ENCODE measurements at regions not wholly inside any gene's neighbourhood (a gene's known extent, or its start where the extent isn't known, plus 50 kb on each side); places are given as distances from the start of the nearest gene placed in this dataset.

- H3K4ac ChIP-seq (replicated peaks; ENCODE audit: insufficient read length, low read depth, low read length) = no peak overlapping the region
- no peaks in the 10 kb centered on the region for H3K4me1 ChIP-seq (replicated peaks in 1 of 4; ENCODE audit: control insufficient read depth in 3 of 4, insufficient read depth in 4 of 4, low read length in 3 of 4)
- H2BK12ac ChIP-seq (ENCODE audit: low read depth, low read length) = no peak overlapping the region
- H4K8ac ChIP-seq (ENCODE audit: extremely low read depth, insufficient read depth, low read length) = no peak overlapping the region
- DNase-seq (ENCODE audit: low read depth in 1 of 2, low spot score in 2 of 2) (no peak), FAIRE-seq (no peak)
- CTCF ChIA-PET (ENCODE audit: partially characterized antibody) = interaction anchor here (0.6 to 0.9 kb wide), 2 partner anchors 71 to 1081 kb away, joined by 3 to 4 read pairs; no protein-coding TSS in a partner anchor
- H3K79me1 ChIP-seq (ENCODE audit: low read depth, low read length) = no peaks in the 10 kb centered on the region
- no peak overlapping the region for H3K18ac ChIP-seq (ENCODE audit: extremely low read depth, low read length)
- H4K91ac ChIP-seq (replicated peaks; ENCODE audit: insufficient read length, low read length) = no peak overlapping the region
- no peaks in the 10 kb centered on the region for H4K20me1 ChIP-seq (replicated peaks in 1 of 2; ENCODE audit: control insufficient read depth in 1 of 2, insufficient read depth in 2 of 2, low read length in 2 of 2)
- H3K79me2 ChIP-seq (ENCODE audit: control insufficient read depth in 1 of 2, insufficient read depth in 2 of 2, low read length in 2 of 2) = no peaks in the 10 kb centered on the region
- H3K14ac ChIP-seq (ENCODE audit: insufficient read length) = no peak overlapping the region
- 90% methylated on average over 4 of the region's 4 CpGs; no CpG with 5 or more reads in 1 of the 2 experiments for WGBS, 2 experiments (ENCODE audit: extremely low coverage in 1 of 2, insufficient coverage in 1 of 2, insufficient read length in 1 of 2, insufficient replicate concordance in 2 of 2, low coverage in 1 of 2, low lambda C conversion rate in 2 of 2, missing lambda C conversion rate in 1 of 2)
- POLR2A ChIA-PET (ENCODE audit: partially characterized antibody) = no interaction called here
- H2BK20ac ChIP-seq (ENCODE audit: low read length) = no peak overlapping the region
- H2BK5ac ChIP-seq (ENCODE audit: low read depth, low read length) = no peak overlapping the region
- H3K27me3 ChIP-seq (replicated peaks in 1 of 4; ENCODE audit: control insufficient read depth in 3 of 4, extremely low read depth in 1 of 4, insufficient read depth in 3 of 4, low read length in 3 of 4) = no peaks in the 10 kb centered on the region
- no peak overlapping the region for H3K23ac ChIP-seq (ENCODE audit: insufficient read length)
- H2AK5ac ChIP-seq (ENCODE audit: low read depth, low read length) = no peak overlapping the region
- no peak overlapping the region for H3K27ac ChIP-seq (ENCODE audit: low read depth, low read length)
- no peak overlapping the region for H3K4me3 ChIP-seq (ENCODE audit: extremely low read depth in 1 of 4, insufficient read depth in 2 of 4, low read depth in 3 of 4, low read length in 4 of 4)
- no peak overlapping the region for H4K5ac ChIP-seq (ENCODE audit: insufficient read length, low read depth, low read length)
- H3K9ac ChIP-seq (replicated peaks in 1 of 4; ENCODE audit: extremely low read depth in 1 of 4, low read depth in 3 of 4, low read length in 3 of 4) = no peak overlapping the region
- no peak overlapping the region for H2AFZ ChIP-seq (ENCODE audit: low read length)
- no peak overlapping the region for H2BK15ac ChIP-seq (ENCODE audit: low read length)
- H3K23me2 ChIP-seq (ENCODE audit: low read depth, low read length) = no peaks in the 10 kb centered on the region
- no peak overlapping the region for H3K4me2 ChIP-seq (ENCODE audit: insufficient read depth in 1 of 2, low read depth in 2 of 2, low read length in 2 of 2)
- H2BK120ac ChIP-seq (replicated peaks; ENCODE audit: low read depth, low read length) = no peak overlapping the region
- no peak overlapping the region for H3K56ac ChIP-seq (replicated peaks; ENCODE audit: insufficient read length, low read depth, low read length)
- no peaks in the 10 kb centered on the region for H3K9me3 ChIP-seq (ENCODE audit: insufficient read depth in 2 of 2, low read depth in 1 of 2, low read length in 1 of 2)
- no peaks in the 10 kb centered on the region for H3K36me3 ChIP-seq (ENCODE audit: control insufficient read depth in 2 of 4, insufficient read depth in 4 of 4, low read length in 3 of 4)
- TF ChIP-seq ATF2 (IDR thresholded peaks at IDR 0.05; ENCODE audit: low read length) = no peak
- TF ChIP-seq PHF8 (conservative IDR thresholded peaks at IDR 0.05; ENCODE audit: low read depth, low read length) = no peak
- TF ChIP-seq POLR2AphosphoS5 (IDR thresholded peaks at IDR 0.05; ENCODE audit: low read depth, low read length) = no peak
- no peak for TF ChIP-seq CBX8 (IDR thresholded peaks at IDR 0.05; ENCODE audit: borderline replicate concordance, low read depth, low read length)
- no peak for TF ChIP-seq HDAC2 (IDR thresholded peaks at IDR 0.05; ENCODE audit: borderline replicate concordance in 1 of 2, low read depth in 2 of 2, low read length in 2 of 2)
- no peak for TF ChIP-seq RFX5 (IDR thresholded peaks at IDR 0.05; ENCODE audit: borderline replicate concordance, low read depth, low read length)
- TF ChIP-seq ATF3 (IDR thresholded peaks at IDR 0.05; ENCODE audit: insufficient read depth, low read depth, low read length) = no peak
- no peak for TF ChIP-seq POLR2A (IDR thresholded peaks at IDR 0.05; ENCODE audit: control extremely low read depth in 1 of 2, low read depth in 2 of 2, low read length in 2 of 2)
- no peak for TF ChIP-seq CREB1 (IDR thresholded peaks at IDR 0.05)
These were observed 398.0 kb downstream of the DHX35 start for GRCh38 chr20:39359981-39360620.
